Esophagus muscularis mucosa (tissue), 3 donors: ENCODE measurements at regions not wholly inside any gene's neighbourhood (a gene's known extent, or its start where the extent isn't known, plus 50 kb on each side); places are given as distances from the start of the nearest gene placed in this dataset.

ENCODE experiments used
- CTCF ChIP-seq, 3 experiments: fragments of 200-600 bp in 2 of 3; fragments of 450-650 bp in 1 of 3; sonication (generic) in 2 of 3; IDR thresholded peaks; one replicate each; pipeline ENCODE4 v1.5.1; 2017 to 2019; ENCODE audit warnings: antibody characterized with exemption in 3 of 3, mild to moderate bottlenecking in 2 of 3, moderate library complexity in 1 of 3
- POLR2A ChIP-seq: fragments of 450-650 bp; IDR thresholded peaks from one replicate; pipeline ENCODE4 v1.6.1; 2017; ENCODE audit warnings: antibody characterized with exemption, moderate library complexity, mild to moderate bottlenecking, low read depth
- POLR2AphosphoS5 ChIP-seq, 2 donors: sonication (generic); formaldehyde crosslinking; IDR thresholded peaks; one replicate each; pipeline ENCODE4 v1.6.1; 2017; ENCODE audit warnings: antibody characterized with exemption in 2 of 2

DNA sequence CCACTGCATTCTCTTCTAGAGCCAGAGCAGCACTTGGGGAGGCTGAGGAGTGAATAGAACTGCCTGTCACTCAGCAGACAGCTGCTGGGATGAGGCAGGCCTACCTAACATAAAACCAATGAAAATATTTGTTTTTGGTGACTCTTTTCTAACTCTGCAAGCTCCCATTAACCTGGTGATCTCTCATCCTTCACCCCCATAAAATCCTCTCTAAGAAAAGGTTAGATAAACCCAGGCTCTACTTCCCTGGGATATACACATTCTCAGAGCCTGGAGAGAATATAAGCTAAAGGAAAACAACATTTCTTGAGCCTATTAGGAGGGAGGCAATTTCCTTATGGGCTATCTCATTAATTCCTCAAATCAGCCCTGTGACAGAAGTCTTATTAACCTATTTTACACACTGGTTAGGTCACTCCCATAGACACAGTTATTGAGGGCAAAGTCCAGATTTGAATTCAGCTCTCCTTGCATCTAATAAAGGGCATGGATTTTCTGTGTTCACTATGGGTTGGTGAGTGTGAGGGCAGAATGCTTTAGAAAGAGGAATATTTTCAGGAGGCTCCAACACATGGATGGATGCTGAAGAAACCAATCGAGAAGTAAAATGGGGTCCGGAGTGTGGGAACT, 492.9 kb downstream of the CCDC171 start:
- TF ChIP-seq CTCF (IDR thresholded peaks at IDR 0.05) (no peak), POLR2A (no peak), POLR2AphosphoS5 (IDR thresholded peaks at IDR 0.05) (no peak)
